ENCODE measurements at regions not wholly inside any gene's neighbourhood (a gene's known extent, or its start where the extent isn't known, plus 50 kb on each side); places are given as distances from the start of the nearest gene placed in this dataset.

GRCh38 chr12:16854465-16854864 is 248.5 kb upstream of the LMO3 start:
- TF ChIP-seq EZH2 (IDR thresholded peaks at IDR 0.05; ENCODE audit: borderline replicate concordance, low read length) = no peak
- no peak for TF ChIP-seq CTCF (IDR thresholded peaks at IDR 0.05; ENCODE audit: low read length)
